HG03469 (cell line): ENCODE measurements at regions not wholly inside any gene's neighbourhood (a gene's known extent, or its start where the extent isn't known, plus 50 kb on each side); places are given as distances from the start of the nearest gene placed in this dataset.
A peak's percentile ranks its signal among the peaks of the same experiment; 100 is the strongest.

Experiments used
- ATAC-seq: cut with Tn5 transposase; IDR thresholded peaks from one replicate; pipeline ENCODE4 v1.9.1; 2021; ENCODE audit warnings: mild to moderate bottlenecking, moderate library complexity, moderate number of reproducible peaks; ENCODE audit not compliant: unreplicated experiment

DNA sequence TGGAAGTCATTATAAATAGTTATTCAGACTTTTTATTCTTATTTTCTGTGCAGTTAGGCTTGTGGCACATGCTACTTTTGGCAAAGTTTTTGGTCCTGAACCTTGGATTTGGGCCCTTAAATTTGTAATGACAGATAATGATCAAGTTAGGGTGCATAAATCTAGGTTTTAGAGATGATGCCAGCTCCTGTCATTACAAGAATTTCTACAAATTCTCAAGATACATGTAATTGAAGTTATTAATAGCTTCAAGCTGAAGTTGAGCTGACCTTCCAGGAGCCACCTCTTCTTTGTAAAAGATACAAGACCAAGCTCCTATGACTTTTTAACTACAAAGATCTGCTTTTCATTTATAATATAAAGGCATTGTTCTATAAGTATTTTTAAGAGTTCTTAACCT lies 255.6 kb upstream of the UGT8 start:
- no peak for ATAC-seq

DNA sequence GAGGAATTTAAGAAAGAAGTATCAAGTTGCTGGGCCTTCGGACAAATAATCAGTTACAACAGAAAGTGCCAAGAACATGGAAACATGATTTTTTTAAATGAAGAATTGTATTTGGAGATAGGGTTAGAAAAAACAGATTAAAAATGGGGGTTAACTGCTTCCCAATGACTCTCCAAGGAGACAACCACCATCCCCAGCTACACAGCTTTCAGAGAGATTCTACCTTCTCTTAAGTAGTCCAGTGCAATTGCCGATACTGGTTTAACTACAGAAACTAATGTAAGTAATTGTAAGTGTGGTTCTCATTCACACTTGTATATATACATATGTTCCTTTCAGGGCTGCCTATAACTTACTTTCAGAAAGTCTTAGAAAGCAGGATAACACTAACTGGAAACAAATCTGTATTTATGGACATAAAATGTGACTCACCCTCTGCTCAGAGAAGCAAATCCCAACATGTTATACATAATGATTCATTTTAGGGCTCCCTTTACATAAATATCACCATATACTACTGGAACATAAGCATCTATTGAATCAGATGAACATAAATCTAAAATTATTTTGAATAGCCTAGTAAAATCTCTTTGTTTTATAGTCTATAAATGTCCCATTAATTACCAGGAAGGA lies 248.9 kb upstream of the UGT8 start:
- ATAC-seq: no peak

DNA sequence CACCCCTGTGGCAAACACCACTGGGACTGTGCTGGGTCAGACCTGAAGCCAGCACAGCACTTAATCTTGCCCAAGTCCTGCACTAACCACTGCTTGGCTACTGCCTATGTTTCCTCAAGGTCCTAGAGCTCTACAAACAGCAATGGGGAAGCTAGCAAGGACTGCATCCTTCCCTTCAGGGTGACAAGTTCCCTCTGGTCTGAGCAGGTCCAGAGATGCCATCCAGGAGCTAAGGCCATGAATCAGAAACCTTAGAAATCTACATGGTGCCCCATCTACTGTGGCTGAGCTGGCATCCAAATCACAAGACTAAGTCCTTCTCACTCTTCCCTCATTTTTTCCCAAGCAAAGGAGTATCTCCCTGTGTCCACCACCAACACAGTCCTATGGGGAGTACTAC lies 239.7 kb upstream of the UGT8 start:
- ATAC-seq: no peak

DNA sequence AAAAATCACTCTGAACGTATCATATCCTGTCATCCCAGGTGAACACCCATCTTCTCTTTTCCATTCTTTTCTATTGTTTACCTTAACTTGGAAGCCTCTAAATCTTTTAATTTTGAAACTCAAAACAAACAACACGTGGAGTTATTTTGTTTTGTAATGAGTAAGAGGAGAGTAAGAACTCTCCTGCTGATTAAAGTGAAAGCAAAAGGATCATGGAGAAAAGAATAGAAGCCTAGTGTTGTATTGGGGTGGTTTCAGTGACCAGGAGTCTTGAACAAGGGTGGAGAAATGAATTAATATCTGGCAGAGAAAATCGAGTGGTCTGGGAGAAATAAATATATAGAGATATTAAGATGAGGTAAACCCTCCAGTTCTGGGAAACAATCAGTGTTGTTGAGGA lies 237.4 kb upstream of the UGT8 start:
- ATAC-seq: no peak

DNA sequence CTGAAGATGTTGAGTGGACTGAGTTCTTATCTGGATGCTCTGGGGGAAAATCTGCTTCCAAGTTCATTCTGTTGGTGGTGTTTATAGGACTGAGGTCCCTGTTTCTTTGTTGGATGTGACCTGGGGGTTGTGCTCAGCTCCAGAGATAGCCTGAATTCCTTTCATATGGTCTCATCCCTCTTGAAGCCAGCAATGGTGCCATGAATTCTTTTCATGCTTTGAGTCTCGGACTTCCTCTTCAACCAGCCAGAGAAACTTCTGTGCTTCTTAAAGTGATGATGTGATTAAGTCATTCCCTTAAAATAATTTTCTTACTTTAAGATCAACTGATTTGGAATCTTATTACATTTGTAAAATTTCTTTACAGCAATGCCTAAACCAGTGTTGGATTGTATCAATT lies 233.8 kb upstream of the UGT8 start:
- no peak for ATAC-seq

DNA sequence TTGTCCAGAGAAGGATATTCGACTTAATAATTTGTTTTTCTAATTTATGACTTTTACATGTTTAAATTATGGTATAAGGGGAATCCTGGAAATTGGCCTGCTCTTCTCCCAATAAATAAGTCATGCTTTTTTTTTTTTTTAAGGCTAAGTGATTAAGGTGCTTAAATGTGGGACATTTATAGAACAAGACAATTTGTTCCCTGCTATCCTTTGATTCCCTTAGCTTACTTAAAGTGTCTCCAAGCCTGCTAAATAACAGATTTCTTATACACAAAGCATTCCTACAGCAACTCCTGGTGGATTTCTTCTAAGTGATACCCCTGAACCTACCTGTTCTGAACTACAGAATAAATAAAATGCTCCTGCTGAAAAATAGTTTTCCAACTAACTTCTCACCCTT lies 233.0 kb upstream of the UGT8 start:
- ATAC-seq: no peak

DNA sequence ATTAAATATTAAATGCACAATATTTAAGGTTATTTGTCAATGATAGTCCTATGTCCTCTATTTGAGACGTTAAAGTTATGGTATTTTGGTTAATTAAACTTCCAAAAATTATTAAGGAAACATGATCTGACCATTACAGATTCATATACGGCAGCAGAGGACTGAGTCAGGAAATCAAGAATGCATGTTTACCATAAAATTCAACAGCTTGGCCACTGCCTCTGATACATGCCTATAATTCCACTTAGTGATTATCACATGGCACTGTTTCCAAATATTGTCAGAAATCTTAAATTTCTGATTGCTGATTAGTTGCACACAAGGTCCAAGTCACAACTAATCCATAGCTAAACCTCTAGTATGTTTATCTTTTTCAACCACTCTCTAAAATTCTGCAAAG lies 232.2 kb upstream of the UGT8 start:
- ATAC-seq: no peak

DNA sequence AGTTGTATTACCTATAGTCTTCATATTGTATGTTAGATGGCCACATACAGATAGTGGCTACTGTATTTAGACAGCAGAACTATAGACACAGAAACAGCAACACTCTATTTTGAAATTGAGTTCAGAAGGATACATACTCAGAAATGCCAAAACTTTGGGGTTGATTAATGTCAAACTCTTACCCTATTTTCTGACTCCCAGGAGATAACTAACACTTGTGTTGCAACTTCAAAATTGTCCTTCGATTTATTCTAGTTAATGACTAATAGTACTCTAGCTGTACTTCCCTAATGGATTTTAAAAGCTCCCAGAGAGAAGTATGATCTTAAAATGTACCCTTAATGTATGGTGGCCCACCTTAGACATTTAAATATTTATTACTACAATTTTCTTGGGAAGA lies 229.9 kb upstream of the UGT8 start:
- no peak for ATAC-seq

DNA sequence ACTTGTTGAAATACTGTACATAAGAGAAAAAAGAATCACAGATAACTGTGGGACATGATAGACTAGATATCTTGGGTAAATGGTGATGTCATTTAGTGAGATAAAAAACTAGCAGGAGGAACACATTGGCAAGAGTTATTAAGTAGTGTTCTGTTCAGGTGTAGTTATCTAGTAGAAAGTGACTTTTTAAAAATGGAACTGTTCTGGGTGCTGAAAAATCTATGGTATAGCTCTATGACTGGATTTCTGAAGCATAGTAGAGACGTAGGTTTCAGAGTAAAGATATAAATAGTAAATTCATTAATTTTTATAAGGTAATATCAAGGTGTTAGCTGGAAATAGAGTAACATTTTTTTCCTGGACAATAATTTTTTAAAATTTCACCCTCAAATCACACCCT lies 225.1 kb upstream of the UGT8 start:
- no peak for ATAC-seq

DNA sequence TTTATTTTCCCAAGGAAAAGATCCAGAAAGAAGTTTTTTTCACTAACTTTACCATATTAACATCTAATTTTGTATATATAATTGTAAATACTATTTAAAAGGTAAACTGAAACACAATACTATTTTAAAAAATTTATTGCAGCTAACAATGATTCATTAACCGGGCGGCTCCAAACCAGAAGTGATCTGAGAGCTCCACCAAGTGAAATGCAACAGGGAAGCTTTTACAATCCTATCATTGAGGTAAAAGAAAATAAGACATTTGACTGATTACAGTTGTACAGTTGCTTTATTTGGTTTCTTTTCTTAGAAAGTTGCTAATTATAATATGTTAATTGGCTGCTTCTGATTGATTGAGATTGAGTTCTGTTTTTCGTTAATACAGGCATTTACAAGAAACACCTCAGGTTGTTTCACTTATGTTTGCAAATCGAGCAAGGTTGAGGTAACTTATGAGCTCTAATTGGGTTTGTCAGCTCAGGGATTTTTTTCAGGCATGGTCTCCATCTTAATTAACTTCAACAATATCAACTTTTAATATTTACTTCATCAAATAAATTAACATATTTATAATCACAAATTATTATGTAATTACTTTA lies 220.2 kb upstream of the UGT8 start:
- no peak for ATAC-seq

DNA sequence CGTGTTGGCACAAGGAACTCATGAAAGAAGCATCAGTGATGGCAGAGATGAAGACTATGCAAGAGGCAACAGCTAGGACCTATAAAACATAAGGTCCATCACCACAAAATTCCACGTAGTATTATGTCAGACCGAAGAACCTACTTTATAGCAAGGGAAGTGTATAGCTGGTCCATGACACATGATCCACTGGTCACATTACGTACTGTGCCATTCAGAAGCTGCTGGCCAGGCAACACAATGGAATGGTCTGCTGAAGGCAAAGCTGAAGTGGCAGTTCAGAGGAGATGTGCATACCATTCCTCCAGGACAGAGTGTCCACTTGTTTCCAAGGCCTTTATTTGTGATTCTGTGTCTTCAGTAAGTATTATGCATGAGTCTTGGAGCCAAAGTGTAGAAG lies 215.5 kb upstream of the UGT8 start:
- ATAC-seq: no peak

DNA sequence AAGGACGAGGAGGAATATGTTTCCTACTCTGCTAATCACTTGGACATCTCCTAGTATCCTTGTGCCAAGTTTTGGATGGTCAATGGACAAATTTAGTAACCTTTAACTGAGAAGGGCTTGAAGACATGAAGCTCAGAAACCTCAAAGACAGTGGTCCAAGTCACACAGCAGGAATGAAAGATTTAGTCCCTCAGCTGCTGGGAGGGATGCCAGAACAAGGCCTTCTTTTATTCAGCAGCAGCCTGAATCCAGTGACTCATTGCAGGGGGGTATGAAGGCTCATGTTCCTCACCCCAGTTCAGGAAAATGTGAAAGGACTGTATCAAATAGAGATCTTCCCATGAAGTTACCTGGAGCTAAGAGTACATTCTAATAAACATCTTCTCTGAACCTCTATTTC lies 214.9 kb upstream of the UGT8 start:
- ATAC-seq: no peak

DNA sequence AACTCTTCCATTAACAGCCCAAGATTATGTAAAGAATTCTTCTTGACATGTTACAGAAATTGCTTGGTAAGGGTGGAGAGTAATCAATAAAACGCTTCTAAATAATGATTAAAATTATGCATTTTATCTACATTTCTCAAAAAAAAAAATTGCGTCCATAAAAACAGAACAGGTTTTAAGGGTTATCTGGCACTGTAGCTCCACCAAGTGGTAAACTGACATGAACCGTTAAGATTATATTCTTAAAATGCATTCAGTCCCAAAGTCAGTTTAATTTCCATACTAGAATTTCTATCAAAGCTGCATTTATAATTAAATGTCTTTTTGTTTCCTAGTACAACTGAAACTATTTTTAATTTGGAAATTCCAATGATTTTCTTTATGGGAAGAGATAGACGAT lies 214.0 kb upstream of the UGT8 start:
- ATAC-seq: no peak

DNA sequence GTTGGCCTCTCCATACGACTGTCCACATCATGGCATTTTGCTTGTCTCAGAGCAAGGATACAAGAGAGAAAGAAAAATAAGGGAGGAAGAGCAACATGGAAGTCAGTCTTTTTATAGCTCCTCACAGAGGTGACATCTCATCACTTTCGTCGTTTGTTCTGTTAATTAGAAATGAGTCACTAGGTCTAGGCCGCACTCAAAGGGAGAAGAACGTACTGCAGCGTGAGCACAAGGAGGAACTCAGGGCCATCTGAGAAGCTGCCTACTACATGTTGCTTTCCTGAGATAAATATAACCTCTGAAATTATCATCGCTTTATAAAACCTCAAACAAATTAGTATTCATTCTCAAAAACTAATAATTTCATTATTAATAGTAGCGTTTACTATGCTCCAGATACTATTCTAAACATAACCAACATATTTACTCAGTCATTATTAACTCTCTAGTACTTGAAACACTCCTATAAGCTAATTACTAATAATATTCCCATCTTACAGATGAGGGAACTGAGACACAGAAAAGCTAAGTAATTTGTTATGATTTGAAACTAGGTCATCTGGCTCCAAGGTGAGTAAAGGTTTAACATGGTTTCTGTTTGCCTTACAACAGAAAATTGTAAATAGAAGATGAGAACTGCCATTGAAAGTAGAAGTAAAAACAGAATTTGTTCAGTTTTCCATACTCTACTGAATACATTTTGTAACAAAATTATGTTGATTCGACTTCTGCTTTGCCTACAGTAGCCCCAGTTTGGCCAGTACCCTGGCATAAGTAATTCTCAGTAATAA lies 213.2 kb upstream of the UGT8 start:
- ATAC-seq: no peak

DNA sequence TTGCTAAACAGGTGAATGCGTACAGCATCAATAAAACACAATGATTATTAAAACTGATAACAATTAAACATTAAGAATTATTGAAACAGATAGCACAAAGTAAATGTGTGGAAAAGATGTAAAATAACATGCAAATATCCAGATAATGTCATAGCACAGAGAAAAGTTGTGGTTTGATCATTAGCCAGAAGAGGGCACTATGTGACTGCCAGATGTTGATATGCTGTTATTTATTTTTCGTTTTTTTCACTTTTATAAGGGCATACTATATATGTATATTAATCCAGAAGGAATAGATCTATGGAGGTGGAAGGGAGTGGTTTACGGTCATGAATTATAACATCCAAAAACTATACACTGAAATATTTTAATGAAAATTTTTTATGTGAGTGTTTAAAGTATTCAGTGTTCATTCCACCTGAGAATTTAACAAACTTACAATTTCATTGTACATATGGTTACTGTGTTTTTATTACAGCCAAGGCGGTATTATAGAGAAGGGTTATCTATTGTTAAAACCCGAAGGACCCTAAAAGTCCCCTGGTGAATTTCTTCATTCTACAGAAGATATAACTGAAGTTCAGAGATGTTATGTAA lies 211.9 kb upstream of the UGT8 start:
- peak; percentile 40 for ATAC-seq

DNA sequence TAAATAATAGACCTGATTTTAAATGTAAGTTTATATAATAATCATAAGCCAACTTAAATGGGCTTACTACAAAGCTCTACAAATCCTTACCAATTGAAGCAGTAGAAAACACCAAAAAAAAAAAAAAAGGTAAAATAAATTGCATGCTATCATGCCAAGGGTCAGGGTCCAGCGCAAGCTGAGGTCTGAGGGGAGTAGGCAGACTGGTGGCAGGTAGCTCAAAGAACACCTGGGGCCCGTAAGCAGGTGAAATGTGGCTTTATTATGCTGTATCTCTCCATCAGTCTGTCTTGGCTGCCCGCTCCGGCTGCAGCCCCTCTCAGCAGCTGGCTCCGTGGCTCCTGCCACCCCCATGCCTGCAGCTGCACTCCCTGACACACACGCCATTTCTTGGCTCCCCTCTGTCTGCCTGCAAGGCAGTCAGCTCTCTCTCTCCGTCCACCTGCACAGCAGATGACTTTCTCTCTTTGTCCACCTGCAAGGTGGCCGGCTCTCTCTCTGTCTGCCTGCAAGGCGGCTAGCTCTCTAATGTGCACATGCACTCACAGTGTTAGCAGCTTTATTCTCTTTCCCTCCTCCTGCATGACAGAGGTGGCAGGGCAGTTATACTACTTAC lies 209.4 kb upstream of the UGT8 start:
- no peak for ATAC-seq

DNA sequence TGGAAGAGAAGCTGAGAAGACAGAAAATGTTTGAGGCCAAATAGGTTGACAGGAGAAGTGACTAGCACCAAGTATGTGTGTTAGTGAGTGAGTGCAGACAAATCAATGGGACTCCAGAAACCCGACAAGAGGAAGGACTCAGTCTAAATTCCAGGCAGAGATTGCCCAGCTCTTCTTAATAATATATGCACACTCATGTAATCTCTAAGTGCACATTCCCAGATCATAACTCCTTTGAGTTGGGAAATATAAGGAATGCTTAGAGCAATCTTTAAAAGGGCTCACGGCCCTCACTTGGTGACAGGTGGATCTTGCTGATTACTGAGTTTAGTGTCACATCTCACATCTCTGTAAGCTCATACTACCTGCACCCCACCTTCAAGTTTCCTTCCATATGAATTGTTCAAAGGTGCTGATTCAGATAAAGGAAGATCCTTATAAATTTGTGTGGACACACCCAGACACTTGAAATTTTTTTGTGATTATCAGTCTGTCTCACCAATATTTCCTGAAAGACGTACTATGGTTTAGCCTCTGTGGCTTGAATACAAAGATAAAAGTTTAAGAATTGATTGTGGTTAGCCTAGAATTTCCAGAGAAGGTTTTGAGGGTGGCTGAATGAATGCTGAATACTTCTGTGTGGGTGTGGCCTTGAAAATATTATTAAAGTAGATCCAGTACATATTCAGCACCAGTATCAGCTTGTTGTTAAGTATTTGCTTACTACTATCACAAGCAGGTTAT lies 205.1 kb upstream of the UGT8 start:
- ATAC-seq: no peak

DNA sequence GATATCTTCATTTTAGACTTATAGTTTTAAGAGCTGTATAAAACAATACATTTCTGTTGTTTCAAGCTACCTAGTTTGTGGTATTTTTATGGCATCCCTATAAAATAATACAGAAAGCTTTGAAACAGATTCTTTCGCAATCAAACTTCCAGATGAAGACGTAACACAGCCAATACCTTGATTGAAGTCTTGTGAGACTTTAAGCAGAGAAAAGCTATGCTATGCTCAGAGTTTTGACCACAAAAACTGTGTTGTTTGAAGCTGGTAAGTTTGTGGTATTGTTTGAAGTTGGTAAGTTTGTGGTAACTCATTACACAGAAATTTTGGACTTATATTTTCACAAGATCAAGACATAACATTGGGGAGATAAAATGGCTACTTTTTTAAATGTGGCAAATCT lies 201.8 kb upstream of the UGT8 start:
- no peak for ATAC-seq

DNA sequence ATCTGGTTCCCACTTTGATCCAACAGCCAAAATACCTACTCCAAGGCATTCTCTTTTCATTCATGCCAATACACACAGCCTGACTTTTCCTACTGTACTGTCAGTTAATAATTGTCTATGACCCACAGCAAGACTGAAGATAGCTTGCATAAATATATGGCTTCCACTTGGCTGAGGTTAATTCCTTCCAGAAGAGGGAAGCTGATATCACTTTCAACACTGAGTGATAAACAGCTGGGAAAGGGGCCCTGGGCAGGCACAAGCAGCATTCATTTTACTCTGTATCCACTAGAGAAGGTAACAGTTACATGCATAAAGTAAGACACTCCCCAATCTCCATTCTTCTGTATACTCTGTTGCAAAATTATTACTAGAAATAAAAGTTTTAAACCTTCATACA lies 200.2 kb upstream of the UGT8 start:
- no peak for ATAC-seq

DNA sequence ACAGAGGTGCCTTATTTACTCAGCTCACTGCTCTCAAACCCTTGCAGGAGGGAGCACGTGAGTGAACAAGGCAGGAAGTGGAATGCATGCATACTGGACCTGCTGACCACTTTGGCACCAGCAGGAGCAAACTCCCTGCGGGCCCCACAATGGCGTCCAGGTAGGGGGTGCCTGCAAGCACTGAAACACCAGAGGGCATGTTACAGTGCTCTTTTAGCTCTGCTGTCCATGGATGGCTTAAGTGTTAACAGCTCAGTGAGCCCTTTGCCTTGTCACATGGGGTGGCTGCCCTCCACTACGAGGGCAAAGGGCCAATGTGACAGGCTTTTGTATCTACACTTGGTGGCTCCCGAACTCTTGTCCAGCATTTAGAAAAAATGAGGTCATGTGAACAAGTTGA lies 199.5 kb upstream of the UGT8 start:
- ATAC-seq: no peak

DNA sequence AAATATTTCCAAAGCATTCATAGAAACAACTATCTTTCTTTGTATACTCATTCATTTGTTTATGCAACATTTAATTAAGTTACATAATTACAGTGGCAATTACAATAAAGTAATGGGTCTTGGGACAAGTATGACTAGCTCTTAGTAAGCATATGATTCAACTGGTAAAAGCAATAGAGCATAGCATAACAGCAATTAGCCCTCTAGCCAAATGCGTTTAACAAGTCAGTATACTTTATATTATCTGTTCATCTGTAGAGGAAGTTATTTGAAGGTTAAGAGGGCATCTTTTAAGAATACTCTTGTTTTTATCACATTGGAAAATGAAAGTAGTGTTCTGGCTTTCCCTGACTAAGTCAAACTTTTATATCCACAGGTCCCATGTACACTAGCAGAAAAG lies 198.1 kb upstream of the UGT8 start:
- ATAC-seq: no peak
